Neuronal stem cell (in vitro differentiated cells): ENCODE measurements at regions not wholly inside any gene's neighbourhood (a gene's known extent, or its start where the extent isn't known, plus 50 kb on each side); places are given as distances from the start of the nearest gene placed in this dataset.

ENCODE experiments used
- DNase-seq: peaks from one replicate; pipeline ENCODE4 v3.0.0-alpha.2; 2013; ENCODE audit warnings: low spot score
- H2AFZ ChIP-seq: one replicate; pipeline ENCODE4 v1.6.1; 2013; ENCODE audit warnings: mild to moderate bottlenecking, low read length, inconsistent platforms
- H2AK5ac ChIP-seq: 2 replicates; pipeline ENCODE4 v1.6.1; 2013; ENCODE audit warnings: low read depth, mild to moderate bottlenecking, inconsistent platforms, low read length, moderate library complexity, mixed read lengths
- H2BK120ac ChIP-seq: 2 replicates; pipeline ENCODE4 v1.6.1; 2013; ENCODE audit warnings: low read depth, mild to moderate bottlenecking, inconsistent platforms, low read length, moderate library complexity, mixed read lengths
- H2BK12ac ChIP-seq: one replicate; pipeline ENCODE4 v1.6.1; 2013; ENCODE audit warnings: low read length, inconsistent platforms
- H2BK15ac ChIP-seq: 2 replicates; pipeline ENCODE4 v1.6.1; 2013; ENCODE audit warnings: mild to moderate bottlenecking, low read length, inconsistent platforms, mixed read lengths
- H2BK5ac ChIP-seq: one replicate; pipeline ENCODE4 v1.6.1; 2013; ENCODE audit warnings: inconsistent platforms, mild to moderate bottlenecking, low read length, moderate library complexity
- H3K14ac ChIP-seq: one replicate; pipeline ENCODE4 v1.6.1; 2013; ENCODE audit warnings: low read length, inconsistent platforms
- H3K18ac ChIP-seq: 2 replicates; pipeline ENCODE4 v1.6.1; 2013; ENCODE audit warnings: low read length, inconsistent platforms
- H3K23ac ChIP-seq: 2 replicates; pipeline ENCODE4 v1.6.1; 2013; ENCODE audit warnings: low read depth, mild to moderate bottlenecking, mixed read lengths, low read length, inconsistent platforms; ENCODE audit not compliant: poor library complexity
- H3K27ac ChIP-seq: replicated peaks from 3 replicates; pipeline ENCODE4 v1.5.1; 2013; ENCODE audit warnings: low read length, inconsistent platforms
- H3K27me3 ChIP-seq, 3 experiments: 2 replicates each; pipeline ENCODE4 v1.6.1; 2013; ENCODE audit warnings: low read length in 3 of 3, mild to moderate bottlenecking in 2 of 3, inconsistent platforms in 1 of 3, low read depth in 1 of 3, mixed read lengths in 1 of 3, moderate library complexity in 1 of 3; ENCODE audit not compliant: control insufficient read depth in 3 of 3, insufficient read depth in 3 of 3
- H3K36me3 ChIP-seq, 2 donors: replicated peaks in 1 of 2; 2 replicates each; pipeline ENCODE4 v1.6.1; 2013; ENCODE audit warnings: low read length in 2 of 2; ENCODE audit not compliant: control insufficient read depth in 2 of 2, insufficient read depth in 2 of 2
- H3K4ac ChIP-seq: 2 replicates; pipeline ENCODE4 v1.6.1; 2013; ENCODE audit warnings: inconsistent platforms, mild to moderate bottlenecking, low read length, moderate library complexity
- H3K4me1 ChIP-seq, 2 donors: 1 replicate in 1 of 2; 2 replicates in 1 of 2; pipeline ENCODE4 v1.6.1; 2013; ENCODE audit warnings: low read length in 2 of 2, low read depth in 1 of 2; ENCODE audit not compliant: control insufficient read depth in 2 of 2, insufficient read depth in 1 of 2
- H3K4me2 ChIP-seq: one replicate; pipeline ENCODE4 v1.6.1; 2013; ENCODE audit warnings: mild to moderate bottlenecking, low read length, inconsistent platforms; ENCODE audit not compliant: insufficient read depth, poor library complexity, severe bottlenecking
- H3K4me3 ChIP-seq, 2 donors: 2 replicates each; pipeline ENCODE4 v1.5.1; 2013; ENCODE audit warnings: low read length in 2 of 2, mild to moderate bottlenecking in 2 of 2, inconsistent platforms in 1 of 2, moderate library complexity in 1 of 2
- H3K79me1 ChIP-seq: one replicate; pipeline ENCODE4 v1.6.1; 2013; ENCODE audit warnings: low read depth, mild to moderate bottlenecking, inconsistent platforms, low read length, moderate library complexity
- H3K9ac ChIP-seq: one replicate; pipeline ENCODE4 v1.6.1; 2013; ENCODE audit warnings: mild to moderate bottlenecking, low read depth, low read length, inconsistent platforms; ENCODE audit not compliant: poor library complexity
- H3K9me3 ChIP-seq, 2 donors: replicated peaks in 1 of 2; 2 replicates each; pipeline versions ENCODE3 to v1.6.1; 2013; ENCODE audit warnings: low read length in 2 of 2, mild to moderate bottlenecking in 2 of 2, inconsistent platforms in 1 of 2, low read depth in 1 of 2, mixed read lengths in 1 of 2, moderate library complexity in 1 of 2; ENCODE audit not compliant: control insufficient read depth in 2 of 2, insufficient read depth in 1 of 2
- H4K8ac ChIP-seq: one replicate; pipeline ENCODE4 v1.6.1; 2013; ENCODE audit warnings: low read depth, mild to moderate bottlenecking, inconsistent platforms, low read length, moderate library complexity
- H4K91ac ChIP-seq: one replicate; pipeline ENCODE4 v1.6.1; 2013; ENCODE audit warnings: low read length, low read depth, mild to moderate bottlenecking, inconsistent platforms; ENCODE audit not compliant: poor library complexity
- WGBS, 2 donors: extraction: QIAGEN DNeasy Blood & Tissue Kit; methylation state at CpG; one replicate each; pipeline ENCODE4 v1.1.7; 2013; ENCODE audit warnings: missing lambda C conversion rate in 2 of 2, mixed read lengths in 1 of 2; ENCODE audit not compliant: insufficient read length in 2 of 2, insufficient replicate concordance in 1 of 2; ENCODE audit errors: extremely low coverage in 2 of 2; 5-methylcytosine and 5-hydroxymethylcytosine counted together

DNA sequence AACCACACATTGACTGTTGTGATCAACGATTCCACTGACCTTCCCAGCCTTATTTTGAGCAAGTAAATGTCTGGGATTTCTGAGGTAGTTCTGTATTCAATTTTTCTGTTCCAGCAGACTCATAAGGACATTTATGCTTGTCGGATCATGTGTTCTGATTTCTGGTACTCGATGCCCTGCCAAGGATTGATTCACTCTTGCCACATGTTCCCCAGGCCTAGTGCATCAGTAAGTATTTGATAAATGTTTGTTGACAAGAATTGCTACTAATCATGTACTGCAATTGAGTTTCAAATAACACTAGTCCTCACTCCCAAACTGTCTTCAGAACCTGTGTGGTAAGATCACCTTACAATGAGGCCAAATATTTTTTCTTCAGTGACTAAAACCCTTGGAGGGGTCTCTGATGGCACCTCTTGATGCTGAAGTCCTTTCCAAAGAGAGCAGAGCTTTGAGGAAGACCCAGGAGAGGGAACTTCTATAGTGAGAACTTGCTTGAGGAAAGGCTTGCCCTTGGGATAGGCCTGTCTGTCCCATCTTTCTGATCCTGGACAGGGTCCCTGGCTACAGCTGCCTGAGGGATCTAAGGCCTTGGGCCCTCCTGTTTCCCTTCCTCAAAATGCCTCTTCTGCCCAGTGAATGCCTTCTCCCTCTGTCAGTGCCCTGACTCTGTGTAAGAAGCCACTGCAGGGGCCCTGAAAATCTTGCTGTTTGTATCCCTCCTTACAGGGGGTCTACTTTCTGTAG is 115.8 kb upstream of the FAM78B start:
- no peak overlapping the region for H2BK120ac ChIP-seq
- no peak overlapping the region for H3K18ac ChIP-seq
- no peak overlapping the region for H3K9ac ChIP-seq
- H3K9me3 ChIP-seq = no peaks in the 10 kb centered on the region
- DNase-seq = no peak
- WGBS, 2 donors = no CpG with 5 or more reads among the region's 3 CpGs
- H3K4me1 ChIP-seq = no peaks in the 10 kb centered on the region
- H2BK5ac ChIP-seq = no peak overlapping the region
- no peak overlapping the region for H4K91ac ChIP-seq
- H2AFZ ChIP-seq = no peak overlapping the region
- H3K14ac ChIP-seq = no peak overlapping the region
- no peaks in the 10 kb centered on the region for H3K27me3 ChIP-seq
- H3K23ac ChIP-seq = no peak overlapping the region
- no peak overlapping the region for H2BK12ac ChIP-seq
- H2AK5ac ChIP-seq = no peak overlapping the region
- no peaks in the 10 kb centered on the region for H3K79me1 ChIP-seq
- no peak overlapping the region for H3K4me2 ChIP-seq
- H2BK15ac ChIP-seq = no peak overlapping the region
- H4K8ac ChIP-seq = no peak overlapping the region
- H3K4me3 ChIP-seq = no peak overlapping the region
- no peak overlapping the region for H3K4ac ChIP-seq
- H3K27ac ChIP-seq = no peak overlapping the region
- no peaks in the 10 kb centered on the region for H3K36me3 ChIP-seq

DNA sequence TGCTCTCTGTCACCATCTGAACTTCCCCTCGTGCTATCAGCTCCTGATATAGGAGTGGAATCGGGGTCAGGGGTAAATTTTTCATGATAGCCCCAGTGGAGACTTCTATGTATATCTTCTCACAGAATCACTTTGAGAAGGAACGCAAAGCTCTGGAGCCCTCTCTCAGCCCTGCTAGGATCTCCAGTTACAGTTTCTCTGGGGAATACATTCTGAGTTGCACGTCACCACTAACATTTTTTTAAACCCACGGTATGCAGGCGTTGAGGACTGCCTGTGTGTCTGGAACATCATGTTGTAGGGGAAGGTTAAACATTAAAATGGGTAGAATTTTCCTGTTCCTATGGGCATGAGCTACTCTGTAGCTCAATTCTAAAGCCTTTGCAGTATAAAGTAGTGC is 116.4 kb upstream of the FAM78B start:
- Histone ChIP-seq H3K14ac (no peak overlapping the region), H2AK5ac (no peak overlapping the region)
- WGBS, 2 donors = no CpG with 5 or more reads among the region's 6 CpGs

DNA sequence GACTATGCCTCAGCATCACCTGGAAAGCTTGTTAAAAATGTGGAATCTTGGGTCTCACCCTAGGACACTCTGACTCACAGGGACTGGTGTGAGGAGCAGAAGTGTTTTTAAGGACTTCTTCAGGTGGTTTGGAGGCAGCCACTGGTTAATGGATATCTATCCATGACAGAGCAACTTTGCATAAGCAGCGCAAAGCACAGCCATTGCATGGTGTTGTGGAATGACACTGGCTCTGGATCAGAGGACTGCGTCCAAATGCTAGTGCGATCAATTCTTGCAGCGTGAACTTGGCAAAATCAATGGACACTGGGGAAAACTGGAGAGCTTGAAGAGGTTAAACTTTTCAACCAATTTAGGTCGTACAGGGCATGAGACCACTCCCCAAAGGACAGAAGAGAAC is 116.8 kb upstream of the FAM78B start:
- H3K4ac ChIP-seq = no peak overlapping the region
- H3K4me3 ChIP-seq = no peak overlapping the region
- no peak for DNase-seq
- no peak overlapping the region for H2BK120ac ChIP-seq
- H3K4me2 ChIP-seq = no peak overlapping the region
- H3K4me1 ChIP-seq = no peaks in the 10 kb centered on the region
- H3K27me3 ChIP-seq = no peaks in the 10 kb centered on the region
- H3K14ac ChIP-seq = no peak overlapping the region
- no peak overlapping the region for H2BK15ac ChIP-seq
- no peaks in the 10 kb centered on the region for H3K79me1 ChIP-seq
- no peak overlapping the region for H3K23ac ChIP-seq
- no peak overlapping the region for H2AFZ ChIP-seq
- no peaks in the 10 kb centered on the region for H3K9me3 ChIP-seq
- no peak overlapping the region for H3K18ac ChIP-seq
- H2BK5ac ChIP-seq = no peak overlapping the region
- H3K36me3 ChIP-seq = no peaks in the 10 kb centered on the region
- H4K8ac ChIP-seq = no peak overlapping the region
- WGBS, 2 donors = no CpG with 5 or more reads among the region's 5 CpGs
- H2AK5ac ChIP-seq = no peak overlapping the region
- H2BK12ac ChIP-seq = no peak overlapping the region
- no peak overlapping the region for H3K9ac ChIP-seq
- no peak overlapping the region for H4K91ac ChIP-seq
- H3K27ac ChIP-seq = no peak overlapping the region

More for the DNA sequence above, 116.4 kb upstream of the FAM78B start:
- no peak overlapping the region for H2BK12ac ChIP-seq
- H3K27me3 ChIP-seq = no peaks in the 10 kb centered on the region
- H3K4ac ChIP-seq = no peak overlapping the region
- no peaks in the 10 kb centered on the region for H3K36me3 ChIP-seq
- no peak overlapping the region for H2BK15ac ChIP-seq
- H3K4me2 ChIP-seq = no peak overlapping the region
- no peak overlapping the region for H3K4me3 ChIP-seq
- H3K27ac ChIP-seq = no peak overlapping the region
- H3K9ac ChIP-seq = no peak overlapping the region
- no peak overlapping the region for H4K8ac ChIP-seq
- no peaks in the 10 kb centered on the region for H3K4me1 ChIP-seq
- no peak overlapping the region for H3K23ac ChIP-seq
- DNase-seq = no peak
- no peak overlapping the region for H4K91ac ChIP-seq
- H3K79me1 ChIP-seq = no peaks in the 10 kb centered on the region
- no peaks in the 10 kb centered on the region for H3K9me3 ChIP-seq
- no peak overlapping the region for H2BK5ac ChIP-seq
- no peak overlapping the region for H2BK120ac ChIP-seq
- H3K18ac ChIP-seq = no peak overlapping the region
- no peak overlapping the region for H2AFZ ChIP-seq

DNA sequence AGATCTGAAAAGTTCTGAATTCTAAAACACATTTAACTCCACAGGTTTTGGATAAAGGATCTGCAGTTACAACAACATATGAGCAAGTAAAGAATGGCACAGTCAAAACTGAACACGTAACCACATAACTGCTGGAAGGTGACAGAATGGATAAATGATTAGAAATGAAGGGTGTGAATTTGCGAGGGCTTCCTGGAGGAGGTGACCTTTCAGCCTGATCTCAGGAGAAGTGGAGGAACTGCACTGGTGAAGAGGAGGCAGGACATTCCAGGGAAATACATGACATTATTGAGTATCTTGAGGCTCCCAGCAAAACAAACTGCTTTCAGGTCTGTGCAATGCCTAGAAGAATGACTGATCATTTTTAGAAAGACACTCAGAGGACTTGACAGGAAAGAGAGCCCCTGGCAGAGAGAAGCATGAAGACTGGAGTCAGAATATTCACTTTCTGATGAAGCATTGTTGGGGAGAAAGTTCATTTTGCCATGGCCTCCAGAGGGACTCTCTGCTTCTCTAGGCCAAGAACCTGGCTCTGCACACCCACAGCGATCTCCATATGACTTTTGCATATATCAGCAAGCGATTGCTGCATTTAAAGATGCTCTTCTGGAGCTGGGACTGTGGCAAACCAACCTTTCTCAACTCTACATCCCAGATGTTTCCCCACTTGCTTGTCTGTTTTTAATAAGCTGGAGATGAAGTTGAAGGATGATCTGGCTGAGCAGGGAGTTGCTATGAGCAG is 122.7 kb upstream of the FAM78B start:
- Histone ChIP-seq H3K9me3 (no peaks in the 10 kb centered on the region), H3K18ac (no peak overlapping the region), H2BK120ac (no peak overlapping the region), H4K8ac (no peak overlapping the region), H2AK5ac (no peak overlapping the region), H3K4me3 (no peak overlapping the region), H2BK15ac (no peak overlapping the region), H3K14ac (no peak overlapping the region), H2BK12ac (no peak overlapping the region), H3K4me2 (no peak overlapping the region), H3K36me3 (no peaks in the 10 kb centered on the region), H3K27ac (no peak overlapping the region), H4K91ac (no peak overlapping the region), H3K9ac (no peak overlapping the region), H3K27me3 (no peaks in the 10 kb centered on the region), H3K4me1 (peaks cover 0 to 2% of the 10 kb centered on the region in 2 donors), H2BK5ac (no peak overlapping the region), H3K79me1 (no peaks in the 10 kb centered on the region), H3K23ac (no peak overlapping the region), H3K4ac (no peak overlapping the region), H2AFZ (no peak overlapping the region)
- no CpG with 5 or more reads among the region's 4 CpGs for WGBS, 2 donors
- DNase-seq = no peak
